Panc1 (cell line): ENCODE measurements at regions not wholly inside any gene's neighbourhood (a gene's known extent, or its start where the extent isn't known, plus 50 kb on each side); places are given as distances from the start of the nearest gene placed in this dataset.

Source experiments
- ATAC-seq: fragments of 200-7000 bp; cut with Tn5 transposase; 2 replicates; pipeline ENCODE4 v1.9.1; 2020; ENCODE audit warnings: mild to moderate bottlenecking, moderate library complexity
- BruUV-seq: library from RNA; stranded (reverse); fragments of 400-500 nt; replicated peaks from 2 replicates; lab custom pipeline; 2021; lab: Mats Ljungman, UMichigan
- CTCF ChIA-PET: fragments of 300-600 bp; sonication (Branson Sonifier 250); formaldehyde crosslinking; loops from one replicate; lab custom pipeline; 2022; ENCODE audit warnings: antibody characterized with exemption; lab: Charles Lee
- POLR2A ChIA-PET: fragments of 300-600 bp; sonication (Branson Sonifier 250); formaldehyde crosslinking; loops from one replicate; lab custom pipeline; 2022; ENCODE audit warnings: antibody characterized with exemption; lab: Charles Lee
- DNase-seq: peaks from one replicate; pipeline ENCODE4 v3.0.0-alpha.2; 2010; ENCODE audit warnings: low read depth, low spot score
- H3K27ac ChIP-seq: 2 replicates; pipeline ENCODE4 v1.5.1; 2011; ENCODE audit warnings: mild to moderate bottlenecking, low read length, inconsistent platforms
- H3K27me3 ChIP-seq: fragments of 200-500 bp; sonication (Bioruptor generic); 2 replicates; pipeline ENCODE4 v1.6.0; 2014; ENCODE audit warnings: low read length, inconsistent platforms; ENCODE audit not compliant: control insufficient read depth, insufficient read depth
- H3K36me3 ChIP-seq: fragments of 200-500 bp; sonication (Bioruptor generic); 2 replicates; pipeline ENCODE4 v1.5.1; 2014; ENCODE audit warnings: inconsistent platforms, mild to moderate bottlenecking, low read length, moderate library complexity; ENCODE audit not compliant: control insufficient read depth, insufficient read depth
- H3K4me1 ChIP-seq: 2 replicates; pipeline ENCODE4 v1.5.1; 2011; ENCODE audit warnings: inconsistent platforms, mild to moderate bottlenecking, low read length, moderate library complexity; ENCODE audit not compliant: control insufficient read depth, insufficient read depth
- H3K4me3 ChIP-seq, 2 experiments: 2 replicates each; pipeline ENCODE4 v1.5.1; 2011 to 2012; ENCODE audit warnings: low read depth in 2 of 2, low read length in 2 of 2, mild to moderate bottlenecking in 2 of 2, inconsistent platforms in 1 of 2, moderate library complexity in 1 of 2
- H3K9me3 ChIP-seq: fragments of 200-500 bp; sonication (Bioruptor generic); 2 replicates; pipeline ENCODE4 v1.5.1; 2014; ENCODE audit warnings: low read depth, mild to moderate bottlenecking, inconsistent platforms, low read length, moderate library complexity; ENCODE audit not compliant: control insufficient read depth, insufficient read depth
- POLR2AphosphoS5 ChIP-seq: IDR thresholded peaks from 2 replicates; pipeline ENCODE4 v1.6.1; 2012; ENCODE audit warnings: mild to moderate bottlenecking, low read depth, low read length, moderate library complexity
- SIN3A ChIP-seq: IDR thresholded peaks from 2 replicates; pipeline ENCODE4 v1.6.1; 2012; ENCODE audit warnings: low read depth, mild to moderate bottlenecking, low read length, moderate library complexity, borderline replicate concordance; ENCODE audit not compliant: insufficient read depth
- TCF7L2 ChIP-seq: IDR thresholded peaks from 2 replicates; pipeline ENCODE4 v1.6.1; 2011; ENCODE audit warnings: mild to moderate bottlenecking, low read depth, low read length, inconsistent platforms
- in situ Hi-C: cut with HindIII; loops from 2 replicates; pipeline ENCODE4 v1.10.0; 2016; ENCODE audit warnings: low sequenced_read_pairs, low pct_unique_long_range_greater_than_20kb
- intact Hi-C: fragments of 100-400 bp; cut with micrococcal nuclease; formaldehyde crosslinking; loops from one replicate; pipeline ENCODE4 v1.10.0; 2022; ENCODE audit not compliant: unreplicated experiment
- TF ChIP-seq, protein P1 (sequence below): fragments of 450-650 bp; IDR thresholded peaks from 2 replicates; pipeline ENCODE4 v1.5.1; 2017; ENCODE audit warnings: mild to moderate bottlenecking
- TF ChIP-seq, protein P2 (sequence below), 2 experiments: IDR thresholded peaks; 2 replicates each; pipeline ENCODE4 v1.6.1; 2011 to 2012; ENCODE audit warnings: low read depth in 2 of 2, control low read depth in 1 of 2, low read length in 1 of 2, mild to moderate bottlenecking in 1 of 2, moderate library complexity in 1 of 2; ENCODE audit not compliant: insufficient read depth in 1 of 2

DNA sequence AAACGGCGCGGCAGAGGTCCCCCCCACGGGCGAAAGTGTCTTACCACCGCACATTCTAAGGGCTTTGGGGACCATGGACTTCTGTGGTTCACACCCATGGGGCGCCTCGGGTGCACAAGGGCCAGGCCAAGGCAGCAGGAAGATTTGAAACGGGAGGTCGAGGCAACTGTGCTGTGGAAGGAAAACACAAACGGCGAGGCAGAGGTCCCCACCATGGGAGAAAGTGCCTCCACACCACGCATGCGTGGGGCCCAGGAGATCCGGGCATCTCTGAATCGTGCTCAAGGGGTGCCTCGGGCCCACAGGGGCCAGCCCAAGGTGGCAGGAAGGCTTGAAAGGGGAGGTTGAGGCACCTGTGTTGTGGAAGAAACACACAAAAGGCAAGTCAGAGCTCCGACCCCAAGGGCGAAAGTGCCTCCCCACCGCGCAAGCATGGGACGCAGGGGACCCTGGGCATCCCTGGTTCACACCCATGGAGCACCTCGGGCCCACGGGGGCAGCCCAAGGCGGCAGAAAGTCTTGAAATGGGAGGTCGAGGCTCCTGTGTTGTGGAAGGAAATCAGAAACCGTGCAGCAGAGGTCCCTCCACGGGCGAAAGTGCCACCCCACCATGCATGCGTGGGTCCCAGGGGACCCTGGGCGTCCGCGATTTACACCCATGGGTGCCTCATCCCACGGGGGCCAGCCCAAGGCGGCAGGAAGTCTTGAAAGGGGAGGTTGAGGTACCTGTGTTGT lies 371.0 kb downstream of the ALG10 start:
- CTCF ChIA-PET, result no interaction called here
- intact Hi-C loops, result no loop called here
- in situ Hi-C loops, result no loop called here
- POLR2A ChIA-PET, result no interaction called here
- Histone ChIP-seq H3K9me3 (no peaks in the 10 kb centered on the region), H3K4me1 (no peaks in the 10 kb centered on the region), H3K4me3 (no peak overlapping the region), H3K27me3 (peaks cover 22% of the 10 kb centered on the region; the same call in 1 of the 2 replicates), H3K27ac (no peak overlapping the region), H3K36me3 (no peaks in the 10 kb centered on the region)
- BruUV-seq, result no TSS peak
- TF ChIP-seq TCF7L2, result no peak
- TF ChIP-seq SIN3A, result no peak
- TF ChIP-seq, protein P1, sequence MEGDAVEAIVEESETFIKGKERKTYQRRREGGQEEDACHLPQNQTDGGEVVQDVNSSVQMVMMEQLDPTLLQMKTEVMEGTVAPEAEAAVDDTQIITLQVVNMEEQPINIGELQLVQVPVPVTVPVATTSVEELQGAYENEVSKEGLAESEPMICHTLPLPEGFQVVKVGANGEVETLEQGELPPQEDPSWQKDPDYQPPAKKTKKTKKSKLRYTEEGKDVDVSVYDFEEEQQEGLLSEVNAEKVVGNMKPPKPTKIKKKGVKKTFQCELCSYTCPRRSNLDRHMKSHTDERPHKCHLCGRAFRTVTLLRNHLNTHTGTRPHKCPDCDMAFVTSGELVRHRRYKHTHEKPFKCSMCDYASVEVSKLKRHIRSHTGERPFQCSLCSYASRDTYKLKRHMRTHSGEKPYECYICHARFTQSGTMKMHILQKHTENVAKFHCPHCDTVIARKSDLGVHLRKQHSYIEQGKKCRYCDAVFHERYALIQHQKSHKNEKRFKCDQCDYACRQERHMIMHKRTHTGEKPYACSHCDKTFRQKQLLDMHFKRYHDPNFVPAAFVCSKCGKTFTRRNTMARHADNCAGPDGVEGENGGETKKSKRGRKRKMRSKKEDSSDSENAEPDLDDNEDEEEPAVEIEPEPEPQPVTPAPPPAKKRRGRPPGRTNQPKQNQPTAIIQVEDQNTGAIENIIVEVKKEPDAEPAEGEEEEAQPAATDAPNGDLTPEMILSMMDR, result no peak
- TF ChIP-seq, protein P2, sequence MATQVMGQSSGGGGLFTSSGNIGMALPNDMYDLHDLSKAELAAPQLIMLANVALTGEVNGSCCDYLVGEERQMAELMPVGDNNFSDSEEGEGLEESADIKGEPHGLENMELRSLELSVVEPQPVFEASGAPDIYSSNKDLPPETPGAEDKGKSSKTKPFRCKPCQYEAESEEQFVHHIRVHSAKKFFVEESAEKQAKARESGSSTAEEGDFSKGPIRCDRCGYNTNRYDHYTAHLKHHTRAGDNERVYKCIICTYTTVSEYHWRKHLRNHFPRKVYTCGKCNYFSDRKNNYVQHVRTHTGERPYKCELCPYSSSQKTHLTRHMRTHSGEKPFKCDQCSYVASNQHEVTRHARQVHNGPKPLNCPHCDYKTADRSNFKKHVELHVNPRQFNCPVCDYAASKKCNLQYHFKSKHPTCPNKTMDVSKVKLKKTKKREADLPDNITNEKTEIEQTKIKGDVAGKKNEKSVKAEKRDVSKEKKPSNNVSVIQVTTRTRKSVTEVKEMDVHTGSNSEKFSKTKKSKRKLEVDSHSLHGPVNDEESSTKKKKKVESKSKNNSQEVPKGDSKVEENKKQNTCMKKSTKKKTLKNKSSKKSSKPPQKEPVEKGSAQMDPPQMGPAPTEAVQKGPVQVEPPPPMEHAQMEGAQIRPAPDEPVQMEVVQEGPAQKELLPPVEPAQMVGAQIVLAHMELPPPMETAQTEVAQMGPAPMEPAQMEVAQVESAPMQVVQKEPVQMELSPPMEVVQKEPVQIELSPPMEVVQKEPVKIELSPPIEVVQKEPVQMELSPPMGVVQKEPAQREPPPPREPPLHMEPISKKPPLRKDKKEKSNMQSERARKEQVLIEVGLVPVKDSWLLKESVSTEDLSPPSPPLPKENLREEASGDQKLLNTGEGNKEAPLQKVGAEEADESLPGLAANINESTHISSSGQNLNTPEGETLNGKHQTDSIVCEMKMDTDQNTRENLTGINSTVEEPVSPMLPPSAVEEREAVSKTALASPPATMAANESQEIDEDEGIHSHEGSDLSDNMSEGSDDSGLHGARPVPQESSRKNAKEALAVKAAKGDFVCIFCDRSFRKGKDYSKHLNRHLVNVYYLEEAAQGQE (IDR thresholded peaks at IDR 0.05; ENCODE audit: insufficient read depth in 1 of 2, low read depth in 2 of 2, low read length in 1 of 2), result no peak
- no peak for TF ChIP-seq POLR2AphosphoS5
- DNase-seq (no peak), ATAC-seq (no peak)

DNA sequence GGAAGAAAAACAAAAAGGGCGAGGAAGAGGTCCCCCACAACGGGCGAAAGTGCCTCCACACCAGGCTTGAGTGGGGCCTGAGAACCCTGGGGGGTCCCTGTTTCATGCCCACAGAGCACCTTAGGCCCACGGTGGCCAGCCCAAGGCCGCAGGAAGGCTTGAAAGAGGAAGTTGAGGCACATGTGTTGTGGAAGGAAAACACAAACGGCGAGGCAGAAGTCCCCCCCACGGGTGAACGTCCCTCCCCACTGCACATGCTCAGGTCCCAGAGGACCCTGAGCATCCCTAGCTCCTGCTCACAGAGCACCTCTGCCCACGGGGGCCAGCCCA lies 371.5 kb downstream of the ALG10 start:
- in situ Hi-C loops, result no loop called here
- no peak overlapping the region for H3K27ac ChIP-seq
- DNase-seq (no peak), ATAC-seq (no peak)
- no peak for TF ChIP-seq TCF7L2
- TF ChIP-seq, protein P2 (IDR thresholded peaks at IDR 0.05; ENCODE audit: insufficient read depth in 1 of 2, low read depth in 2 of 2, low read length in 1 of 2), result no peak
- H3K9me3 ChIP-seq, result no peaks in the 10 kb centered on the region
- ChIA-PET POLR2A (no interaction called here), CTCF (no interaction called here)
- no peaks in the 10 kb centered on the region for H3K36me3 ChIP-seq
- H3K27me3 ChIP-seq, result peaks cover 22% of the 10 kb centered on the region; the same call in 1 of the 2 replicates
- H3K4me3 ChIP-seq, result no peak overlapping the region
- BruUV-seq, result no TSS peak
- intact Hi-C loops, result no loop called here
- no peaks in the 10 kb centered on the region for H3K4me1 ChIP-seq
